Spleen (tissue), 11 donors: ENCODE measurements at regions not wholly inside any gene's neighbourhood (a gene's known extent, or its start where the extent isn't known, plus 50 kb on each side); places are given as distances from the start of the nearest gene placed in this dataset.

Experiments
- DNase-seq: peaks from one replicate; pipeline ENCODE4 v3.0.0-alpha.2; 2020
- H3K27ac ChIP-seq, 8 donors: fragments of 200-600 bp; sonication (generic) in 7 of 8; 1 replicate in 4 of 8; 2 replicates in 4 of 8; pipeline versions ENCODE4 v1.5.0 to v1.8.0; 2016 to 2021; ENCODE audit warnings: inconsistent platforms in 4 of 8, mild to moderate bottlenecking in 4 of 8, moderate library complexity in 1 of 8
- H3K27me3 ChIP-seq, 7 donors: fragments of 200-600 bp; sonication (generic) in 6 of 7; replicated peaks in 1 of 7; 1 replicate in 4 of 7; 2 replicates in 3 of 7; pipeline versions ENCODE4 v1.5.0 to v1.8.0; 2016 to 2021; ENCODE audit warnings: inconsistent platforms in 3 of 7, mild to moderate bottlenecking in 1 of 7
- H3K36me3 ChIP-seq, 6 donors: fragments of 200-600 bp; sonication (generic) in 5 of 6; 1 replicate in 4 of 6; 2 replicates in 2 of 6; pipeline versions ENCODE4 v1.5.0 to v1.8.0; 2016 to 2021; ENCODE audit warnings: inconsistent platforms in 2 of 6
- H3K4me1 ChIP-seq, 6 donors: fragments of 200-600 bp; sonication (generic) in 5 of 6; 1 replicate in 3 of 6; 2 replicates in 3 of 6; pipeline versions ENCODE4 v1.5.0 to v1.8.0; 2016 to 2021; ENCODE audit warnings: inconsistent platforms in 3 of 6
- H3K4me3 ChIP-seq, 8 donors: fragments of 200-600 bp; sonication (generic) in 7 of 8; 1 replicate in 4 of 8; 2 replicates in 4 of 8; pipeline versions ENCODE4 v1.5.0 to v1.8.0; 2016 to 2021; ENCODE audit warnings: inconsistent platforms in 4 of 8, mild to moderate bottlenecking in 4 of 8, moderate library complexity in 2 of 8
- H3K9me3 ChIP-seq, 8 donors: fragments of 200-600 bp; sonication (generic) in 7 of 8; 1 replicate in 4 of 8; 2 replicates in 4 of 8; pipeline versions ENCODE4 v1.5.0 to v1.8.0; 2016 to 2021; ENCODE audit warnings: inconsistent platforms in 4 of 8
- POLR2A ChIP-seq, 3 donors: fragments of 450-650 bp; IDR thresholded peaks; one replicate each; pipeline ENCODE4 v1.5.1; 2017; ENCODE audit warnings: antibody characterized with exemption in 3 of 3, mild to moderate bottlenecking in 1 of 3
- POLR2AphosphoS5 ChIP-seq, 3 donors: sonication (generic); formaldehyde crosslinking; IDR thresholded peaks; one replicate each; pipeline ENCODE4 v1.5.1; 2017; ENCODE audit warnings: antibody characterized with exemption in 3 of 3
- WGBS, 5 donors: extraction: QIAGEN DNeasy Blood & Tissue Kit in 3 of 5; methylation state at CpG; one replicate each; pipeline versions ENCODE4 v1.1.5 to v1.1.7; 2013 to 2018; 5-methylcytosine and 5-hydroxymethylcytosine counted together
- intact Hi-C: fragments of 100-400 bp; cut with DNase I; formaldehyde crosslinking; loops from one replicate; pipeline ENCODE4 v1.15.0; 2023; ENCODE audit warnings: low total_unique reads
- TF ChIP-seq, protein P1 (sequence below), 11 experiments: fragments of 200-600 bp in 7 of 11; fragments of 450-650 bp in 4 of 11; sonication (generic) in 4 of 11; IDR thresholded peaks in 8 of 11; conservative IDR thresholded peaks in 3 of 11; 1 replicate in 7 of 11; 2 replicates in 4 of 11; pipeline versions ENCODE4 v1.4.0 to v1.8.0; 2016 to 2021; ENCODE audit warnings: antibody characterized with exemption in 11 of 11, inconsistent platforms in 4 of 11, mild to moderate bottlenecking in 1 of 11
- donor health status: healthy with polysubstance abuse.
- donor health status: DM: no; HTN: no; CAD: no; lungs with moderate emphysema.
- donor health status: DM: no; HTN: no; CAD: no.
- donor health status: Bipolar disorder and iron deficiency.
- donor health status: healthy.
- donor health status: DM: no; HTN: no; CAD: no.
- donor health status: DM: yes; HTN: yes; CAD: no.

DNA sequence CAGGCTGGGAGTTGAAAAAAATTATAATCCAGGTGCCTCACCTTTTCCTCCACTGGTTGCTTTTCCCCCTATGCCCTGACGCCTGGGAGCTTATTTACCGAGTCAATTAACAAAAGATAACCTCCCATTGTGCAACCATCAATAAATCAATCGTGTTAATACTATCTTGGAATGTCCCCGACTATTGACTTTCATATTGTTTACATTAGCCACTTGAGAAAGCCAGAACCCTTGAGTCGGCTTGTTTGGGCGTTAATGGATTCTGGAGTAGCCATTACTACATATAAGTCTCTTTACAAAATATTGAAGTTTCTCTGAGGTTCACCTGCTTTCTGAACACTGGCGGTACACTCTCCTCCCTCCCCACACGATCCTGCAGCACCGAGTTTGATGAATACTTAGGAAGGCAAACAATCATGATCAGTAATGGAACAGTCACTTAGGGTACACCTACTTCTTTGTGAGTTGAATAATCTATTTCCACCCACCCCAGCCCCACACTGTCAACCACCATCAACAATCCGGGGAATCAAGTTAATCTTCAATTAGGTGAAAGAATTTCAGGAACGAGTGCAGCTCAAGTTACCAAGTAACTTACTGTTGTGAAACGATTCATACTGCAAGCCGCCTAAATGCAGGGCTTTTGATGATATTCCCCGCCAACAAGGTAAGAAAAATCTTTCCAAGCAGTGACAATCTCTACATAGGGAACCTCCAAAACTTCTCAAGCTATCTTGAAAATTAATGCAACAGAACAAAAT lies 159.3 kb upstream of the NR2F2 start:
- TF ChIP-seq, protein P1, sequence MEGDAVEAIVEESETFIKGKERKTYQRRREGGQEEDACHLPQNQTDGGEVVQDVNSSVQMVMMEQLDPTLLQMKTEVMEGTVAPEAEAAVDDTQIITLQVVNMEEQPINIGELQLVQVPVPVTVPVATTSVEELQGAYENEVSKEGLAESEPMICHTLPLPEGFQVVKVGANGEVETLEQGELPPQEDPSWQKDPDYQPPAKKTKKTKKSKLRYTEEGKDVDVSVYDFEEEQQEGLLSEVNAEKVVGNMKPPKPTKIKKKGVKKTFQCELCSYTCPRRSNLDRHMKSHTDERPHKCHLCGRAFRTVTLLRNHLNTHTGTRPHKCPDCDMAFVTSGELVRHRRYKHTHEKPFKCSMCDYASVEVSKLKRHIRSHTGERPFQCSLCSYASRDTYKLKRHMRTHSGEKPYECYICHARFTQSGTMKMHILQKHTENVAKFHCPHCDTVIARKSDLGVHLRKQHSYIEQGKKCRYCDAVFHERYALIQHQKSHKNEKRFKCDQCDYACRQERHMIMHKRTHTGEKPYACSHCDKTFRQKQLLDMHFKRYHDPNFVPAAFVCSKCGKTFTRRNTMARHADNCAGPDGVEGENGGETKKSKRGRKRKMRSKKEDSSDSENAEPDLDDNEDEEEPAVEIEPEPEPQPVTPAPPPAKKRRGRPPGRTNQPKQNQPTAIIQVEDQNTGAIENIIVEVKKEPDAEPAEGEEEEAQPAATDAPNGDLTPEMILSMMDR (IDR thresholded peaks at IDR 0.05 in 8 of 11, conservative IDR thresholded peaks at IDR 0.05 in 3 of 11) = no peak
- TF ChIP-seq POLR2A (IDR thresholded peaks at IDR 0.05) (no peak), POLR2AphosphoS5 (IDR thresholded peaks at IDR 0.05) (no peak)
- Histone ChIP-seq H3K9me3 (no peaks in the 10 kb centered on the region), H3K27me3 (no peaks in the 10 kb centered on the region), H3K4me1 (no peaks in the 10 kb centered on the region), H3K36me3 (no peaks in the 10 kb centered on the region), H3K27ac (no peak overlapping the region), H3K4me3 (no peak overlapping the region)
- no peak for DNase-seq
- intact Hi-C loops = no loop called here
- 54 to 70% (median 58%) methylated on average over 14 of the region's 14 CpGs for WGBS, 5 donors

DNA sequence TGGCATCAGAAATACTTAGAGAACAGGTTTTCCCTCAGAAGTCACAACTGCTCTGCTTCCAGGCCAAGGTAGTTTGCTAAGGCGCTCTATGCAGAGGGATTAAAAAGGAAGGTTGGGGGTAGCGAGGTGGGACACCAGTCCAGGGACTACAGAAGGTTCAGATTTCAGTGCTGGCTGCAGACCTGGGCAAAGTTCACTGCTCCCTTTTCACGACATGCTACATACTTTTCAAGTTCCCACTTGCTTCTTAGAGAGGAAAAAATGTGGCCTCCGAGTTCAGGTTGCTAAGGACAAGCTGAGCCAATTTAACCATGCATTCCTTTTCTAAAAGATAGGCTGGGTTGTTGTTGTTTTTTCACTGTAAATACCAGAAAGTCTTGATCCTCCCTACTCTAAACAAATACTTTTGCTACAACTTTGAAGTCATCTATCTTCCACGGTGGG lies 158.6 kb upstream of the NR2F2 start:
- no peaks in the 10 kb centered on the region for H3K36me3 ChIP-seq
- no peaks in the 10 kb centered on the region for H3K4me1 ChIP-seq
- WGBS, 5 donors = 42 to 58% (median 46%) methylated on average over 5 of the region's 5 CpGs
- TF ChIP-seq POLR2A (IDR thresholded peaks at IDR 0.05) = no peak
- TF ChIP-seq POLR2AphosphoS5 (IDR thresholded peaks at IDR 0.05) = no peak
- TF ChIP-seq, protein P1 (IDR thresholded peaks at IDR 0.05 in 8 of 11, conservative IDR thresholded peaks at IDR 0.05 in 3 of 11) = no peak
- DNase-seq = no peak
- intact Hi-C loops = no loop called here
- H3K27me3 ChIP-seq = no peaks in the 10 kb centered on the region
- H3K27ac ChIP-seq = no peak overlapping the region
- no peak overlapping the region for H3K4me3 ChIP-seq
- H3K9me3 ChIP-seq = no peaks in the 10 kb centered on the region

DNA sequence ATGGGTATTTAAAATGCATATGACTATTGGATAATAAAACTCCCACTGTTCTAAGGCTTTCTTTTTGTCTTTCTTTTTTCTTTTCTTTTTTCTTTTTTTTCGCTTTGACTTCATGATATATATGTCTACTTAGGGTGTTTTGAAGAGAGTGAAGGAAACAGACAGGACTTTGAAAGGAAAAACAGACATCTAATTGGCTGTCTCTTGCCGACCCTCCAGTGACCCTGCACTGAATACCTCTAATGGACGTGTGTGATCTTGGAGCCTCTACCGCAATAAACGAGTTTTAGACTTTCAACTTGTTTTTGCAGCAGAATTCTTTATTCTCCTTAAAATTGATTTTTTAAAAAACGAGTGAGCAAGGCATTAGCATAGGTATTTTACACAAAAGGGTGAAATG lies 158.1 kb upstream of the NR2F2 start:
- intact Hi-C loops = no loop called here
- TF ChIP-seq, protein P1 (IDR thresholded peaks at IDR 0.05 in 8 of 11, conservative IDR thresholded peaks at IDR 0.05 in 3 of 11) = no peak
- no peak for TF ChIP-seq POLR2AphosphoS5 (IDR thresholded peaks at IDR 0.05)
- no peak for TF ChIP-seq POLR2A (IDR thresholded peaks at IDR 0.05)
- Histone ChIP-seq H3K27me3 (no peaks in the 10 kb centered on the region), H3K9me3 (no peaks in the 10 kb centered on the region), H3K27ac (no peak overlapping the region), H3K4me1 (no peaks in the 10 kb centered on the region), H3K36me3 (no peaks in the 10 kb centered on the region), H3K4me3 (no peak overlapping the region)
- 59 to 67% (median 62%) methylated on average over 6 of the region's 6 CpGs for WGBS, 5 donors
- DNase-seq = no peak

DNA sequence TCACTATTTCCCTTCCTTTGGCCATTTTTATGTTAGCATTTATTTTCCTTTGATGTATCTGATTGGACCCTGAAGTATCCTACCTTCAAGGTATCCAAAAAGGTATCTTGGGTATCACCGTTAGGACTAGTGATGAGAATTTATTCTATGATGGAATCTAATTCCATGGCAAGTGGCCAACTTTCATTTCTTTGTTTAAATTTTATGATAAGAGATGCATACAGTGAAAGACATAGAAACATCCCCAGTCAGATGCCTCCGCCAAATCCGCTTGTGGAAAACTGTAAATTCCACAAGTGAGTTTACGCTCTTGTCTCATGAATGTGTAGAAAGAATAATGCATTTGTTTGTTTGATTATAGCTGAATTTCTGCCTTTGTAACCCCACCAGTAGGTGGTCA lies 153.7 kb upstream of the NR2F2 start:
- no peaks in the 10 kb centered on the region for H3K27me3 ChIP-seq
- peaks cover 0 to 8% (median 0%) of the 10 kb centered on the region in 6 donors for H3K4me1 ChIP-seq
- H3K4me3 ChIP-seq = no peak overlapping the region
- H3K9me3 ChIP-seq = no peaks in the 10 kb centered on the region
- WGBS, 5 donors = 92 to 98% (median 93%) methylated on average over 4 of the region's 4 CpGs
- intact Hi-C loops = no loop called here
- H3K36me3 ChIP-seq = no peaks in the 10 kb centered on the region
- H3K27ac ChIP-seq = no peak overlapping the region
- TF ChIP-seq POLR2A (IDR thresholded peaks at IDR 0.05) = no peak
- TF ChIP-seq, protein P1 (IDR thresholded peaks at IDR 0.05 in 8 of 11, conservative IDR thresholded peaks at IDR 0.05 in 3 of 11) = no peak
- TF ChIP-seq POLR2AphosphoS5 (IDR thresholded peaks at IDR 0.05) = no peak
- DNase-seq = no peak
